BLaER1 treated with 17β-estradiol and CSF1 and Interleukin-3, amounts not matched to agents 10 nM and 100 nM (cell line): ENCODE measurements at regions not wholly inside any gene's neighbourhood (a gene's known extent, or its start where the extent isn't known, plus 50 kb on each side); places are given as distances from the start of the nearest gene placed in this dataset.
"Not testable (repeated sequence)": the region's sequence is repeated elsewhere in the genome, so short reads cannot be mapped to it uniquely, and the experiment has no call there.

Source experiments
- H3K27ac ChIP-seq, 11 experiments: shearing (Covaris generic); formaldehyde crosslinking; 2 replicates each; pipeline ENCODE4 v1.8.1; 2022
- H3K27me3 ChIP-seq, 11 experiments: shearing (Covaris generic); formaldehyde crosslinking; 2 replicates each; pipeline ENCODE4 v1.8.1; 2022
- H3K36me3 ChIP-seq, 11 experiments: shearing (Covaris generic); formaldehyde crosslinking; 2 replicates each; pipeline ENCODE4 v1.8.1; 2022
- H3K4me1 ChIP-seq, 10 experiments: shearing (Covaris generic); formaldehyde crosslinking; 2 replicates each; pipeline ENCODE4 v1.8.1; 2022
- H3K4me2 ChIP-seq, 11 experiments: shearing (Covaris generic); formaldehyde crosslinking; 2 replicates each; pipeline ENCODE4 v1.8.1; 2022
- H3K4me3 ChIP-seq, 10 experiments: shearing (Covaris generic); formaldehyde crosslinking; 2 replicates each; pipeline ENCODE4 v1.8.1; 2022
- H3K9ac ChIP-seq, 11 experiments: shearing (Covaris generic); formaldehyde crosslinking; 2 replicates each; pipeline ENCODE4 v1.8.1; 2022
- H3K9me3 ChIP-seq, 11 experiments: shearing (Covaris generic); formaldehyde crosslinking; replicated peaks in 1 of 11; 2 replicates each; pipeline ENCODE4 v1.8.1; 2022
- H4K20me1 ChIP-seq, 11 experiments: shearing (Covaris generic); formaldehyde crosslinking; 2 replicates each; pipeline ENCODE4 v1.8.1; 2022
- Cebpa-rat ChIP-seq, 11 experiments: shearing (Covaris generic); IDR thresholded peaks; 2 replicates each; pipeline ENCODE4 v1.8.1; 2022

DNA sequence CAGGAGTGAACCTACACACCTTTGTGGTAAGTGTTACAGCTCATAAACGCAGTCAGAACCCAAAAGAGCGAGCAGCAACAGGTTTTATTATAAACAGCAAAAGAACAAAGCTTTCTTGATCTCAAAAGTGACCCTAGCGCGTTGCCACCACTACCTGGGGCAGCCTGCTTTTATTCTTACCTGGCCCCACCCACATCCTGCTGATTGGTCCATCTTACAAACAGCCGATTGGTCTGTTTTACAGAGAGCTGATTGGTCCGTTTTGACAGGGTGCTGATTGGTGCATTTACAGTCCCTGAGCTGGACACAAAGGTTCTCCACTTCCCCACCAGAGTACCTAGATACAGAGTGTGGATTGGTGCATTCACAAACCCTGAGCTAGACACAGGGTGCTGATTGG lies 143.1 kb downstream of the ARRDC4 start:
- Histone ChIP-seq H3K9me3 (peaks cover 20 to 36% (median 29%) of the 10 kb centered on the region in 11 experiments), H3K27me3 (no peaks in the 10 kb centered on the region), H3K36me3 (peaks cover 0 to 3% (median 0%) of the 10 kb centered on the region in 11 experiments; a peak in 1 of 22 replicates), H3K4me3 (no peak overlapping the region), H4K20me1 (no peaks in the 10 kb centered on the region), H3K9ac (no peak overlapping the region), H3K27ac (no peak overlapping the region), H3K4me1 (peaks cover 0 to 6% (median 0%) of the 10 kb centered on the region in 10 experiments; a peak in 4 of 20 replicates), H3K4me2 (no peak overlapping the region)
- no peak for TF ChIP-seq Cebpa-rat (IDR thresholded peaks at IDR 0.05)

DNA sequence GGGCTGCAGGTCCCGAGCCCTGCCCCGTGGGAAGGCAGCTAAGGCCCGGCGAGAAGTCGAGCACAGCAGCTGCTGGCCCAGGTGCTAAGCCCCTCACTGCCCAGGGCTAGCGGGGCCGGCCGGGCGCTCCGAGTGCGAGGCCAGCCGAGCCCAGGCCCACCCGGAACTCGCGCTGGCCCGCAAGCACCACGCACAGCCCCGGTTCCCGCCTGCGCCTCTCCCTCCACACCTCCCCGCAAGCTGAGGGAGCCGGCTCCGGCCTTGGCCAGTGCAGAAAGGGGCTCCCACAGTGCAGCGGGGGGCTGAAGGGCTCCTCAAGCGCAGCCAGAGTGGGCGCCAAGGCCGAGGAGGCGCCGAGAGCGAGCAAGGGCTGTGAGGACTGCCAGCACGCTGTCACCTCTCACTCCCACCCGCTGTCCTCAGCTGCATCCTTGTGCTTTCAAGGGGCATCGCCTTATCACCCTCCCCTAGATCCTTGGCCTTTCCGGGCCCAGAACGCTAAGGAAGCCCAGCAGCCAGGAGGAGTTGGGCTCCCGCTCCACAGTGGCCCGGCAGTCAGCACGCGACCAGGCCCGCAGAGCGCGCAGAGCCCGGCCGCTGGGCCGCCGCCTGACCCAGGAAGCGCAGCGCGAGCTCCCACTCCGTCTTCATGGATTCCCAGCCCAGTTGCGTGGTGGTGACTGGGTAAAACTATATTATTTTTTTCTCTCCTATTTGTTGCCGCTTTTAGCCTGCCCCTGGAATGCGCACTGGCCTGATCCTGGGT lies 144.1 kb downstream of the ARRDC4 start:
- H3K4me3 ChIP-seq, H4K20me1 ChIP-seq, H3K36me3 ChIP-seq, H3K27ac ChIP-seq, H3K27me3 ChIP-seq, H3K9ac ChIP-seq, H3K4me1 ChIP-seq, H3K4me2 ChIP-seq: not testable (repeated sequence)
- H3K9me3 ChIP-seq: peaks cover 30 to 46% (median 39%) of the 10 kb centered on the region in 11 experiments

DNA sequence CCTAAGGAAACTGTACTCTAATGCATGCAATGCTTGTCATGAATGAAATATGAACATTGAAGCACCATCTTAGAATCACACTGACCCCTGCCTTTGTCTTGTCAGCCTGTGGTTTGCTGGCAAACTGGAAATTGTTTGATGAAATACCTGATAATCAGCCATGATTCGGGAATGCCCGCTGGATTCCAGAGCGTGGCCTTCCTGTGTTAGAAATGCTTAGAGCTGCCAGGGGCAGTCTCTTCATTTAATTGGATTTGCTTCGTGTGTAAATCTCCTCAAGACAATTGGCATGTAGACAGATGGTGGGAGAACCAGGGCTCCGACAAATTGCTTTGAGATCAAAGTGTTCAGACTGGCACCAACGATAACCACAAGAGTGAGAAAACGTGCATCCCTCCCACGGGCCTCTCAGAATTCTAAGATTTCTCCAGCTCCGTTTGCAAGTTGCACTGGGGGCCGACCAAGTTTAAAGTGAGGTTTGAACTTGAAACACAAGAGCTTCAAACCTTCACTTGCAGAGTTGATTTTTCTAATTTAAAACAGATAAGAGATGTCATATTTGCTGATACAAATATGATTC lies 146.2 kb downstream of the ARRDC4 start:
- H3K36me3 ChIP-seq, H3K27me3 ChIP-seq, H3K4me2 ChIP-seq, H3K9ac ChIP-seq, H3K27ac ChIP-seq, H3K4me3 ChIP-seq, H3K4me1 ChIP-seq, H4K20me1 ChIP-seq: not testable (repeated sequence)
- peaks cover 33 to 48% (median 39%) of the 10 kb centered on the region in 11 experiments for H3K9me3 ChIP-seq

DNA sequence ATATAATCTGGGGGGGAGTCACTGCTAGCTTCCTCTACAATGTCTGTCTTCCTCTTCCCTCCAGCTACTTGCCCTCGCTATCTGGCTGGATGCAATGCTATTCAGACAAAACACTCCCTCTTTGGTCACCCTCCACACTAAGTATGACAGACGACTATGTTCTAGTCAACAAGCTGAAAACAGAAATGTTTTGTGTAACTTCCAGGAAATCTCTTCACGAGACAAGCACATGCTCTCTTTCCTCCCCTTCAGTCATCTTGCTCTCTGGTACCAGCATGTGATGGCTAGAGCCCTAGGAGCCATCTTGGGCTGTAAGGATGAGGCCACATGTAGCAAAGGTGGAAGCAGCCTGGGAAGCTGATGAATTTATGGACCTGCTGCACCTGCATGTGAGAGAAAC lies 151.3 kb downstream of the ARRDC4 start:
- H3K4me2 ChIP-seq: no peak overlapping the region
- H3K4me3 ChIP-seq: no peak overlapping the region
- H3K27ac ChIP-seq: no peak overlapping the region
- H4K20me1 ChIP-seq: no peaks in the 10 kb centered on the region
- H3K36me3 ChIP-seq: peaks cover 0 to 3% (median 0%) of the 10 kb centered on the region in 11 experiments; a peak in 1 of 22 replicates
- H3K9ac ChIP-seq: no peak overlapping the region
- peaks cover 10 to 30% (median 25%) of the 10 kb centered on the region in 11 experiments for H3K9me3 ChIP-seq
- no peak for TF ChIP-seq Cebpa-rat (IDR thresholded peaks at IDR 0.05)
- no peaks in the 10 kb centered on the region for H3K27me3 ChIP-seq
- H3K4me1 ChIP-seq: no peaks in the 10 kb centered on the region

DNA sequence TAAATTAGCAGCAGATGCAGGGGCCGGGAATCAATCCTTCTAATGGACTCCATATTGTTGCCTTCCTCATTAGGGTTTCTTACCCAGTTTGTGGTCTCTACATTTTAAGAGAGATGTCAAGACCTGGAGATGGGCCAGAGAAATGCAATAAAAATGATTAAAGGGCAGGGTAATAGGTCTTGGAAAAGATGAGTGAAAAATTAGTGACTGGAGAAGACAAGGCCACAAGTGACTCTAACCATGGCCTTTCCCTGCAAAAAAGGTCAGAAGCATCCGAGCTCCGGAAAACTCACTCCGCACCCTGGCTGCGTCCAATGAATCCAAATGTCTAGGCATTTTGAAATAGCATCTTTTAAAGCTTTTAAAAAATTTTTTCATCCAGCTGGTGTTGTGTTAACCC lies 152.8 kb downstream of the ARRDC4 start:
- Histone ChIP-seq H3K4me3 (no peak overlapping the region), H3K9ac (no peak overlapping the region), H3K27me3 (no peaks in the 10 kb centered on the region), H3K27ac (no peak overlapping the region), H3K4me1 (no peaks in the 10 kb centered on the region), H3K9me3 (peaks cover 6 to 24% (median 17%) of the 10 kb centered on the region in 11 experiments), H4K20me1 (no peaks in the 10 kb centered on the region), H3K4me2 (no peak overlapping the region), H3K36me3 (peaks cover 0 to 3% (median 0%) of the 10 kb centered on the region in 11 experiments; a peak in 1 of 22 replicates)
- TF ChIP-seq Cebpa-rat (IDR thresholded peaks at IDR 0.05): no peak

DNA sequence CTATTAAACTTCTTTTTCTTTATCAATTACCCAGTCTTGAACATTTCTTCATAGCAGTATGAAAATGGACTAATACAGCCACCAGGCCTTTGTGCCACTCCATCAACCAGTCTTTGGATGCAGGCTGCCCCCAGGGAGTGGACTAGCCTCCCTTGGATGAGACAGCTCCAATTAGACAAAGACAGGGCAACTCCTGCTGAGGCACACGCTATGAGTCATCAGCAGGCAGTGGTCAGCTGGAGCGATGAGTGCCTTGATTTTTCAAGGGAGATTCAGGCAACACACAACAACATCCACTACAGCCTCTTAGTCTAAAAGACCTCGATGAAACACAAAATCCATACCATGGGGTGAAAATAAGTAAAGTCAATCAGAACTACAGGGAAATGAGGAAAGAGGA lies 160.1 kb downstream of the ARRDC4 start:
- Histone ChIP-seq H3K4me2 (no peak overlapping the region), H3K4me1 (no peaks in the 10 kb centered on the region), H3K4me3 (no peak overlapping the region), H3K9ac (no peak overlapping the region), H3K36me3 (no peaks in the 10 kb centered on the region), H4K20me1 (no peaks in the 10 kb centered on the region), H3K27me3 (no peaks in the 10 kb centered on the region), H3K27ac (no peak overlapping the region), H3K9me3 (0 out of 22 replicates have a peak, but pooled peaks cover 0 to 7% (median 0%) of the 10 kb centered on the region in 11 experiments)
- no peak for TF ChIP-seq Cebpa-rat (IDR thresholded peaks at IDR 0.05)

DNA sequence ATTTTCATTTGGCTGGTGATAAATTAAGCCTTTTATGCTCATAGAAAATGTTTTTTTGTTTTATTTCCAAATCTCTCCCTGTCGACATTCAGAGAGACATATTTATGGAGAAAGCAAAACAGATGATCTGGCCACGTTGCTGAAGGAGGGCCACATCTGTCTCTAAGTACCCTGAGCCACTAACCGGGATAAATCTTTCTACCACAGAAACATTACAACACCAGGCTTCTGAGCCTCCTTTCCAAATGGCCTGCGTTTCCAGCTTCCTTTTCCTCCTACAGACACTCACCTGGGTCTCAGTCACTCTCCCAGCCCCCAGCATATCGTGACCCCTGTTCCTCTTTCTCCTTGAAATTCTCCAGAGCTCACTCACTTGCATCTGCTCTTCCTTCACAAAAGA lies 161.0 kb downstream of the ARRDC4 start:
- Histone ChIP-seq H3K36me3 (no peaks in the 10 kb centered on the region), H4K20me1 (no peaks in the 10 kb centered on the region), H3K4me1 (no peaks in the 10 kb centered on the region), H3K4me2 (no peak overlapping the region), H3K9me3 (0 out of 22 replicates have a peak, but pooled peaks cover 0 to 5% (median 0%) of the 10 kb centered on the region in 11 experiments), H3K27me3 (no peaks in the 10 kb centered on the region), H3K27ac (no peak overlapping the region), H3K9ac (no peak overlapping the region), H3K4me3 (no peak overlapping the region)
- no peak for TF ChIP-seq Cebpa-rat (IDR thresholded peaks at IDR 0.05)

DNA sequence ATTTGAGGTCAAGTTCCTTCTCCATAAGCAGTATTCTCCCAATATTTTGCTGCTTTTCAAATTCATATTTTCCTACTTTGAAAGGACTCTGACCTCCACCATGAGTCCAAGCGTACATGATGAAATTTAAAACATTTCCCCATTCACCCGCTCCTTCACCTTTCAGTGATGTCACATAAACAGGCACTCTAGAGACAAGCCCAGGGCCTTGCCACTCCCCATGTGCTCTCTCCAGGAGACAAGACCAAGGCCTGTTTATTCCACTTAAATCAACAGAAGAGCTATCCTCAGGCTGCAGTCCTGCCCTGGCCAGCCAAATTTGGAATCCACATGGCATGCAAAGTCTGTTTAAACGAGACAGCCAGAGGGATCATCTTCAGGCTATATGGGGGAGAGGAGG lies 161.5 kb downstream of the ARRDC4 start:
- Histone ChIP-seq H3K27ac (no peak overlapping the region), H4K20me1 (no peaks in the 10 kb centered on the region), H3K4me2 (no peak overlapping the region), H3K4me1 (no peaks in the 10 kb centered on the region), H3K27me3 (no peaks in the 10 kb centered on the region), H3K4me3 (no peak overlapping the region), H3K9ac (no peak overlapping the region), H3K36me3 (no peaks in the 10 kb centered on the region), H3K9me3 (0 out of 22 replicates have a peak, but pooled peaks cover 0 to 5% (median 0%) of the 10 kb centered on the region in 11 experiments)
- TF ChIP-seq Cebpa-rat (IDR thresholded peaks at IDR 0.05): no peak

DNA sequence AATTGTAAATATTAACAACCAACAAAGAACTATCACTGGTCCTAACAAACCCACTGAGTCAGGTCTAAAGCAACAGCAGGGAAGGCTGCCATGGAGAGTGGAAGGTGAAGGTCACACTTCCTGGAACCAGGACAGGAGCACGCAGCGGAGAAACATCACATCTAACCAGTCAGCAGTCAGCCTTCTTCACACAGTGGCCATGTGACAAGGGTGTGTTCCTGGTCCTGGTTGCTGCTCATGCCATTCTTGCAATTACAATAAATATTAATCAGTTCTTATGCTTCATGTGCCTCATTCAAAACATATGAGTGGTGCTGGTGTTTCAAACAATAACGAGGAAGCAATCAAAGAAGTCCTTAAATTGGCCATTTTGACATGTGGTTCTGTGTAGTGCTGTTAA lies 162.8 kb downstream of the ARRDC4 start:
- H3K4me1 ChIP-seq: no peaks in the 10 kb centered on the region
- no peak overlapping the region for H3K4me3 ChIP-seq
- H3K4me2 ChIP-seq: no peak overlapping the region
- no peaks in the 10 kb centered on the region for H4K20me1 ChIP-seq
- no peak overlapping the region for H3K27ac ChIP-seq
- TF ChIP-seq Cebpa-rat (IDR thresholded peaks at IDR 0.05): no peak
- no peaks in the 10 kb centered on the region for H3K36me3 ChIP-seq
- no peak overlapping the region for H3K9ac ChIP-seq
- no peaks in the 10 kb centered on the region for H3K27me3 ChIP-seq
- H3K9me3 ChIP-seq: peaks cover 0 to 7% (median 0%) of the 10 kb centered on the region in 11 experiments; a peak in 3 of 22 replicates

DNA sequence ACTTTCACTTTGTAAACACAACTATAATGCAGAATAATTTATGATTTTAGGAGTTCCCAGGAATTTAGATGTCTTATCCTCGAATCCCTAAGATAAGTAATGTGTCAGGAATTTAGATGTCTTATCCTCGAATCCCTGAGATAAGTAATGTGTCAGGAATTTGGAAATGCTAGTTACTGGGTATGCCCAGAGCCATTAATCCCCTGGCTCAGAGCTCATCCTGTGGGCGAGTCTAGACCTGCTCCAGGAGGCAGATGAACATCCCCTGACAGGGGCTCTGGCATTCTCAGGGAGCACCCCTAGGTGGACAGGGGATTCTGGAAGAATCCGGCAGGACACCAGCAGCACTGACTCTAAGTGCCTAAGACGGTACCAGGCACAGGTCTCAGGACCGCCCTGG lies 163.3 kb downstream of the ARRDC4 start:
- TF ChIP-seq Cebpa-rat (IDR thresholded peaks at IDR 0.05): no peak
- no peak overlapping the region for H3K9ac ChIP-seq
- no peak overlapping the region for H3K27ac ChIP-seq
- H3K27me3 ChIP-seq: no peaks in the 10 kb centered on the region
- no peak overlapping the region for H3K4me3 ChIP-seq
- H4K20me1 ChIP-seq: no peaks in the 10 kb centered on the region
- peaks cover 0 to 7% (median 2%) of the 10 kb centered on the region in 11 experiments; a peak in 6 of 22 replicates for H3K9me3 ChIP-seq
- H3K4me1 ChIP-seq: no peaks in the 10 kb centered on the region
- H3K36me3 ChIP-seq: no peaks in the 10 kb centered on the region
- H3K4me2 ChIP-seq: no peak overlapping the region
